GM21619 (cell line): ENCODE measurements at regions not wholly inside any gene's neighbourhood (a gene's known extent, or its start where the extent isn't known, plus 50 kb on each side); places are given as distances from the start of the nearest gene placed in this dataset.

Experiments
- ATAC-seq: cut with Tn5 transposase; IDR thresholded peaks from one replicate; pipeline ENCODE4 v1.9.1; 2021; ENCODE audit not compliant: unreplicated experiment

- no peak for ATAC-seq
These were observed 127.9 kb upstream of the TARS1 start for GRCh38 chr5:33312571-33313549.

- no peak for ATAC-seq
These were observed 125.6 kb upstream of the TARS1 start for GRCh38 chr5:33315189-33315588.

DNA sequence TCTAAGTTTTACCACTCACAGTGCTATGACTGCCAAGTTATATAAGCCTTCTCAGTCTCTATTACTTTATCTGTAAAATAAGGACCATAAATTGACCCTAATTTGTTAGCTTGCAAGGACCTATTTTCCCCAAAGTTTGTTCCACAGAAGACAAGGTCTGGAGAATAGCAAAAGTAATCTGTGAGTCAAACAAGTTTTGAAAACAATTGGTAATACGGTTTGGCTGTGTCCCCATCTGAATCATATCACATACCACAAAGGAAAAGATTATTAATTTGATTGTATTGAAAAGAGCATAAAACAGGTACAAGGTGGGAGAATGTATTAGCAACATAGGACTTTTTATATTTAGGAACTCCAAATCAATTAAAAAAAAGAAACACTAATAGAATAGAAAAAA, 124.0 kb upstream of the TARS1 start:
- ATAC-seq = no peak

DNA sequence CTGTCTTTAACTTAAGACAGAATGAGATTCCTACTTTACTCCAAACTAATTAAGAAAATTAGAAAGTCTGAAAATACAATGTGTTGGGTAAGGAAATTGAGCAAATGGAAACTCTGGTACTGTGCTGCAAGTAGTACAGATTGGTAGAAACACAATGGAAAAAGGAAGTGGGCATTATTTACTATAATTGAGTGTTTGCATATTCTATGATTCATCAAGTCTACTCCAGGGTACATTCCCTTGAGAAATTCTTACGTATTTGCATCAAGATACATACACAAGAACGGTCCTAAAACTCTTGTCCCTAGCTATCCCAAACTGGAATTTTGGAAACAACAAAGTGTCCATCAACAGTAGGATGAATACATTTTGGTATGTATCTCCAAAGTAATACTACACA, 123.5 kb upstream of the TARS1 start:
- ATAC-seq = no peak

- ATAC-seq = no peak
These were observed 121.6 kb upstream of the TARS1 start for GRCh38 chr5:33319151-33319550.

- no peak for ATAC-seq
These were observed 120.9 kb upstream of the TARS1 start for GRCh38 chr5:33319841-33320240.

- ATAC-seq = no peak
These were observed 119.7 kb upstream of the TARS1 start for GRCh38 chr5:33321026-33321425.

GRCh38 chr5:33322632-33323031, 118.1 kb upstream of the TARS1 start:
- no peak for ATAC-seq

- ATAC-seq = no peak
These were observed 116.0 kb upstream of the TARS1 start for GRCh38 chr5:33324667-33325307.

GRCh38 chr5:33328818-33329217, 111.9 kb upstream of the TARS1 start:
- no peak for ATAC-seq

- no peak for ATAC-seq
These were observed 110.9 kb upstream of the TARS1 start for GRCh38 chr5:33329891-33330290.

- no peak for ATAC-seq
These were observed 110.3 kb upstream of the TARS1 start for GRCh38 chr5:33330426-33330825.

- ATAC-seq = no peak
These were observed 109.8 kb upstream of the TARS1 start for GRCh38 chr5:33330992-33331391.

- no peak for ATAC-seq
These were observed 108.0 kb upstream of the TARS1 start for GRCh38 chr5:33332804-33333203.

DNA sequence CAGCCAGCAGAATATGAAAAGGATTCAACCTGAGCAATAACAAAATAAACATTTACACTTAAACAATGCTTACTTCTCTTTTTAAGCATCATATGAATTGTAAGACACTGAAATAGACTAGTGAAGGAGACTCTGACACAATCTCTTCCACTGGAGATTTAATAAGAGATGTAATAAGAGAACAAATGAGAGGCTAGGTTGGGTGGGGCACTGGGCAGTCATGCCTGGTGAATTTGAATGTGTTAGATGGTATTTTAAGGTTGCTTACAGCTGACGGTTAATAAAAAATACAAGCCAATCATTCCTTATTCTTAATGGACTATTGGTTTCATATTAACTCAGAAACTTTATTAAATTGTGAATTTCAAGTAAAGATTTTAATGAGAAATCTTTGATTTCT, 105.9 kb upstream of the TARS1 start:
- ATAC-seq = no peak

DNA sequence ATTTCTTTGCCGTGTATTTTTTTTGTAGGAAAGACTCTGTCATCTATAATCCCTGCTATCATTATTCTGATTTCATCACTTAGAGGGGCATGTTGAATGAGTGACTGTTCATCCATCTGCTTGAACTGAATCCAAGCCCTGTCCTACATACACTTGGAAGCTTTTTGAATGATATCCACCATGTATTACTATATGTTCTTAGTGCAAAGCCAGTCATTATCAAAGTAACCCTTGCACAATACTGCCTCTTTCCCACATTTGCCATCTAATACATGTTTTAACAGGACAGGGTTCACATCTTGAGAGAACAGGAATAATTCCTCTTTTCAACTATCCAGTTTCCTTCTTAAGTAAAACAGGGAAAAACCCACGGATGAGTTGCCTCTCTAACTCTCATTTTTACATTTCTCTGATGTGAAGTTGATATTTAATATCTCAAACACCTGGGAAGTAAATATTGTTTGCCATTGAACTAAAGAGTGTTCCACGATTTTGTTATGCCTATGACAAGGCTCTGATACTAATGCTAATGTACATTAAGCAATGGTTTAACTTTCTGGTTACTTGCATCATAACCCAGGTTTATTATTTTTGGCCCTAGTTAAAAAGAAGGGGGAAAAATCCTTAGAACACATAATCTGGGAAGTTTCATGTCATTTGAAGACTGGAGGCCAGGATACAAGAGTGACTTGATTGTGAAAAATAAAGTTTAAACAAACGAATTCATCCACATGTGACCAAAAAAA, 103.7 kb upstream of the TARS1 start:
- no peak for ATAC-seq

DNA sequence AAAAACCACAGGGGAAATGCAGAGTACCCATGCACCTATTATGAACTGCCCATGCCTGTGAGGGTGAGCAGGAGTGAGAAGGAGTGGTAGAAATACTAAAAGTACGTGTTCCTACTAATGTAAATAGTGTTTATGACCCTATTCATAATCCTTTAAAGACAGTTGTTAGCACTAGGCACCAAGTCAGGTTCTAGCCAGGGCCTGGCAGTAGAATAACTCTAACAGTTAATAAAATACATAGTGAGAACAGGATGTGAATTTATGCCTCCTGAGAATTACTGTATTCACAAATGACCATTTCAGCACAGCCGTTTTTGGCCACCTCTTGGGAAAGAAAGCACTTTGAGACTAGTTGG, 103.2 kb upstream of the TARS1 start:
- no peak for ATAC-seq

DNA sequence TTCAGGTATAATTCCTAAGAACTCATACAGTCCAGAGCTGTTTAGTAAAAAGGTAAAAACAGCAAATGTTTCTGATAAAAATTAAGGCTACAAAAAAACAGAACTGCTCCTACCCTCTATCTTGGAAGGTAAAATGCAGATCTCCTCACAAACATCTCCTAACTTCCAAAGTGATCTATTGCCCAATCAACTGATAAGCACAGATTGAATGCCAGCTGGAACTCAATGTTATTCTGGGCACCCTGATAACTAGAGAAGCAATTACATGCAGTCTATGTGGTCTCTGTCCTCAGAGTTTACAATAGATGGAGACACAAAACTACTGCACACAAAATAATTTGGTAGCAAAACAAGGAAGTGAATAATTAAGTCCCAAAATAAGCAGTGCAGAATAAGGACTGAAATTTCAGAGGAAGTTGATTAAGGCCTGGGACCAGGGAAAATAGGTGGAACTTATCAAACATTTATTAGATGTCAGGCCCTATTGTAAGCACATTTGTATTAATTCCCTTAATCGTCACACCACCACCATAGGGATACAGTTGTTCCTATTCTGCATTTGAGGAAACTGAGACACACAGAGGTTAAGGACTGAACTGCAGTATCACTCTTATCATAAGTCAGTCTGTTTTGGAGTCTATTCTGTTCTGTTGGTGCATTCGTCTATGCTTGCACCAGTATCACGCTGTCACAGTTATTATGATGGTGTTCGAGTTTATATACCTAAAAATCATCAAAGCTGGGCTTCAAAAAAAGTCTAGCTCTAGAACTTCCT, 102.2 kb upstream of the TARS1 start:
- no peak for ATAC-seq

GRCh38 chr5:33339413-33339812, 101.4 kb upstream of the TARS1 start:
- no peak for ATAC-seq

DNA sequence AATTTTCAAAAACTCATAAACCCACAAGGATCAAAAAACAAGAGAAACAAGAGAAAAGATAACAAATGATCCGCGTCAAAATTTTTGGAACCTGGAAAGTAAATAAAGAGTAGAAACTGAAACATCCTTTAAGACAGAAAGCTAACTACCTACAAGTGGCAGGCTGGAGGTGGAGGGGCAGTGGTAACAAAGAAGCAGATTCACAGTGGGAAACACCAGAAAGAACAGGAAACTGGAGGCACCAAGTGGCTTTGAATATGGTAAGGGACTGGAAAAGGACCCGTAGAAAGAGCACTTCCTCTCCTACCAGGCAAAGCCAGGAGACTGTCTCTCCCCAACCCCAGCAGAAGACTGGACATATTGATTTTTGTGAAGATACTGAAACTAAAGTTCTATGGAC, 100.6 kb upstream of the TARS1 start:
- ATAC-seq = no peak

GRCh38 chr5:33341351-33341750, 99.4 kb upstream of the TARS1 start:
- no peak for ATAC-seq
